Osteoblast (primary cell): ENCODE measurements at regions not wholly inside any gene's neighbourhood (a gene's known extent, or its start where the extent isn't known, plus 50 kb on each side); places are given as distances from the start of the nearest gene placed in this dataset.
A peak's percentile ranks its signal among the peaks of the same experiment; 100 is the strongest.

ENCODE experiments used
- DNase-seq: peaks from one replicate; pipeline ENCODE4 v3.0.0; 2011; ENCODE audit warnings: low spot score, mixed read lengths; ENCODE audit not compliant: insufficient read length; ENCODE audit errors: missing footprints
- H2AFZ ChIP-seq: 2 replicates; pipeline ENCODE4 v1.6.0; 2011; ENCODE audit warnings: mild to moderate bottlenecking, low read length
- H3K27ac ChIP-seq: 2 replicates; pipeline ENCODE4 v1.5.1; 2011; ENCODE audit warnings: mild to moderate bottlenecking, low read depth, low read length, moderate library complexity
- H3K27me3 ChIP-seq: 2 replicates; pipeline ENCODE4 v1.6.0; 2012; ENCODE audit warnings: mild to moderate bottlenecking, control low read depth, inconsistent platforms, low read length, moderate library complexity; ENCODE audit not compliant: insufficient read depth
- H3K36me3 ChIP-seq: 2 replicates; pipeline ENCODE4 v1.5.1; 2011; ENCODE audit warnings: mild to moderate bottlenecking, low read length, control low read depth, moderate library complexity; ENCODE audit not compliant: insufficient read depth
- H3K4me1 ChIP-seq: 2 replicates; pipeline ENCODE4 v1.5.1; 2011; ENCODE audit warnings: mild to moderate bottlenecking, low read length, control low read depth, moderate library complexity; ENCODE audit not compliant: insufficient read depth
- H3K4me2 ChIP-seq: 2 replicates; pipeline ENCODE4 v1.6.0; 2011; ENCODE audit warnings: mild to moderate bottlenecking, low read length; ENCODE audit not compliant: insufficient read depth
- H3K4me3 ChIP-seq: fragments of 200-600 bp; sonication (generic); 3 replicates; pipeline ENCODE4 v1.5.1; 2012; ENCODE audit warnings: mild to moderate bottlenecking, low read length, inconsistent platforms; ENCODE audit not compliant: insufficient read depth
- H3K79me2 ChIP-seq: 2 replicates; pipeline ENCODE4 v1.6.0; 2012; ENCODE audit warnings: mild to moderate bottlenecking, low read length, control low read depth, inconsistent platforms; ENCODE audit not compliant: insufficient read depth
- H3K9me3 ChIP-seq: 2 replicates; pipeline ENCODE4 v1.5.1; 2011; ENCODE audit warnings: low read depth, low read length, control low read depth
- H4K20me1 ChIP-seq: 2 replicates; pipeline ENCODE4 v1.6.0; 2012; ENCODE audit warnings: mild to moderate bottlenecking, low read length, control low read depth; ENCODE audit not compliant: insufficient read depth
- TF ChIP-seq, protein P1 (sequence below): IDR thresholded peaks from 2 replicates; pipeline ENCODE4 v1.5.1; 2011; ENCODE audit warnings: mild to moderate bottlenecking, low read depth, low read length, moderate library complexity; ENCODE audit errors: extremely low read depth

DNA sequence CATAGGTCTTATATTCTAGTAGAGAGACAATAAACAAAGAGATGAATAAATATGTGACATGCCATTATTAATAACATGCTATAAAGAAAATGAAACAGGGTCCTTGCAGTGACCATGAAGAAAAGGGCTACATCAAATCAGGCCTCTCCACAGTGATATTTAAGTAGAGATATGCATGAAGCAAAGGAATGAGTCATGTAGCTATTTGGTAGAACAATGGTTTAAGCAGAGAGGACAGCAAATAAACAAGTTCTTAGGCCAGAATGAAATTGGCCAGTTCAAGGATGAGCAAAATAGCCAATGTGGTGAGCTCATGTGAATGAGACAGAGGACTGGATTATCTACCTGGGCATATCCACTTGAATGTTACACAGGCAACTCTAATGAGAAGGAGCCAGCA lies 172.2 kb upstream of the FERD3L start:
- peaks cover 4% of the 10 kb centered on the region for H3K4me1 ChIP-seq
- H3K27me3 ChIP-seq, result no peaks in the 10 kb centered on the region
- TF ChIP-seq, protein P1, sequence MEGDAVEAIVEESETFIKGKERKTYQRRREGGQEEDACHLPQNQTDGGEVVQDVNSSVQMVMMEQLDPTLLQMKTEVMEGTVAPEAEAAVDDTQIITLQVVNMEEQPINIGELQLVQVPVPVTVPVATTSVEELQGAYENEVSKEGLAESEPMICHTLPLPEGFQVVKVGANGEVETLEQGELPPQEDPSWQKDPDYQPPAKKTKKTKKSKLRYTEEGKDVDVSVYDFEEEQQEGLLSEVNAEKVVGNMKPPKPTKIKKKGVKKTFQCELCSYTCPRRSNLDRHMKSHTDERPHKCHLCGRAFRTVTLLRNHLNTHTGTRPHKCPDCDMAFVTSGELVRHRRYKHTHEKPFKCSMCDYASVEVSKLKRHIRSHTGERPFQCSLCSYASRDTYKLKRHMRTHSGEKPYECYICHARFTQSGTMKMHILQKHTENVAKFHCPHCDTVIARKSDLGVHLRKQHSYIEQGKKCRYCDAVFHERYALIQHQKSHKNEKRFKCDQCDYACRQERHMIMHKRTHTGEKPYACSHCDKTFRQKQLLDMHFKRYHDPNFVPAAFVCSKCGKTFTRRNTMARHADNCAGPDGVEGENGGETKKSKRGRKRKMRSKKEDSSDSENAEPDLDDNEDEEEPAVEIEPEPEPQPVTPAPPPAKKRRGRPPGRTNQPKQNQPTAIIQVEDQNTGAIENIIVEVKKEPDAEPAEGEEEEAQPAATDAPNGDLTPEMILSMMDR, result no peak
- H3K36me3 ChIP-seq, result no peaks in the 10 kb centered on the region
- no peak overlapping the region for H3K4me3 ChIP-seq
- H3K4me2 ChIP-seq, result no peak overlapping the region
- H2AFZ ChIP-seq, result no peak overlapping the region
- no peaks in the 10 kb centered on the region for H4K20me1 ChIP-seq
- DNase-seq, result no peak
- no peaks in the 10 kb centered on the region for H3K79me2 ChIP-seq
- no peaks in the 10 kb centered on the region for H3K9me3 ChIP-seq
- H3K27ac ChIP-seq, result no peak overlapping the region

DNA sequence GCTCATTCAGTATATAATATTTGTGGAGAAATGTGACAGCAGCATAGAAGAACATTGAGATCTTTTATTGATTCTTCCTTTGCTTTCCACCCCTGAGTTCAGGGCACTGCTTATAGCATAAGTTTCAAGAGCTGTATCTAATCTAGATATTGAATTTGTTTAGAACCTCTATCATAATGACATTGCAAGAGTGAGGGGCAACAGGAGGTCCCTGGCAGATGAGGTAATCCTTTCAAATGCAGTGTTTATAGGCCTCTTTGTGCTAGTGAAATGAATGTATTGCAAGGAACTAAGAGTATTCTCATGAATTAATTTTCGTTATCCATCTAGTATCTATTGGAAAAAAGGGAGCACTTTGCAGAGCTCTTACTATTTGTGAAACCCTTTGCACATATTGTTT lies 167.2 kb upstream of the FERD3L start:
- H3K27me3 ChIP-seq, result no peaks in the 10 kb centered on the region
- DNase-seq, result no peak

DNA sequence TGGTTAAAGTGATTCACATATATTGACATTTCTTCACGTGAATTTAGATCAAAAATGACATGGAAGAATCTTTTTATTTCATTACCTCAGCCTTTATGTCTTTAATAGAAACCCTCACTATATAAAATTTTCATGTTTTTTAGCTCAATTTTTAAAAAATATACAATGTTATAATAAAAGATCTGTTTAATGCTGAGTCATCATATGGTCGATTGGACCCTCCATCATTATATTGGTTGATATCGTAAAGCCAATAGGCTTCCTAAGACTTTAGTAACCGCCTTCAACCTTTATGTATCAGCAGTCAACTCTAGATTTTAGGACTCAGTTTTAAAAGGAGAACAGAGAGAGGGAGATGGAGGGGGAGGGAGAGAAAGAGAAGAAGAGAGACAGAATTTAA lies 162.3 kb upstream of the FERD3L start:
- Histone ChIP-seq H3K4me3 (no peak overlapping the region), H3K4me2 (no peak overlapping the region), H3K27ac (no peak overlapping the region), H3K4me1 (no peaks in the 10 kb centered on the region), H3K79me2 (no peaks in the 10 kb centered on the region), H3K36me3 (no peaks in the 10 kb centered on the region), H4K20me1 (no peaks in the 10 kb centered on the region), H3K9me3 (no peaks in the 10 kb centered on the region), H3K27me3 (no peaks in the 10 kb centered on the region), H2AFZ (no peak overlapping the region)
- no peak for DNase-seq
- TF ChIP-seq, protein P1, result no peak

More for the DNA sequence above, 167.2 kb upstream of the FERD3L start:
- Histone ChIP-seq H4K20me1 (no peaks in the 10 kb centered on the region), H3K9me3 (no peaks in the 10 kb centered on the region), H2AFZ (no peak overlapping the region), H3K36me3 (no peaks in the 10 kb centered on the region), H3K27ac (no peak overlapping the region), H3K4me3 (no peak overlapping the region), H3K4me2 (no peak overlapping the region), H3K79me2 (no peaks in the 10 kb centered on the region), H3K4me1 (no peaks in the 10 kb centered on the region)
- TF ChIP-seq, protein P1, result no peak

DNA sequence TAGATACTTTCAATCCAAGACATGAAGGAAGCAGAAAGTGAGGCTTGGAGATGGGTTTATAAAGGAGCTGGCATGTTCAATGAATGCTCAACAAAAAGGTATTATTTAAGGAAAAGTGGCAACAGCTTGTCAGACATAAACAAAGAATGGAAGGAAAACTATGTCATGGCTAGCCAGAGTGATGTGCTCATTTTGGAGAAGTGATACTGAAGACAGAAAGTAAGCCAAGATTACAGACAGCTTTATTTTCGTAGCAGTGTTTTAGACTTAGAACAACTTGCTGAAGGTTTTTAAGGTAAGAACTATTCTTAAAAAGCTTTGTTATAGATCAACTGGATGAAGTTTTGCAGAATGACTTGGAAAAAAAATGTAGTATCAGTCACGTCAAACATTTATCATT lies 160.5 kb upstream of the FERD3L start:
- Histone ChIP-seq H3K4me2 (no peak overlapping the region), H2AFZ (peak overlapping the region; percentile 53), H3K9me3 (no peaks in the 10 kb centered on the region), H3K36me3 (no peaks in the 10 kb centered on the region), H3K4me1 (no peaks in the 10 kb centered on the region), H3K79me2 (no peaks in the 10 kb centered on the region), H3K4me3 (no peak overlapping the region), H4K20me1 (no peaks in the 10 kb centered on the region), H3K27ac (no peak overlapping the region), H3K27me3 (no peaks in the 10 kb centered on the region)
- DNase-seq, result peak; percentile 21
- TF ChIP-seq, protein P1, result no peak
